A549 (cell line): ENCODE measurements at regions not wholly inside any gene's neighbourhood (a gene's known extent, or its start where the extent isn't known, plus 50 kb on each side); places are given as distances from the start of the nearest gene placed in this dataset.
A peak's percentile ranks its signal among the peaks of the same experiment; 100 is the strongest.

Source experiments
- ATAC-seq, 2 experiments: fragments of 200-7000 bp in 1 of 2; fragments of >200 bp in 1 of 2; cut with Nextera tagmentation in 1 of 2; cut with Tn5 transposase in 1 of 2; 3 replicates each; pipeline versions ENCODE4 v1.8.0 to v1.9.1; 2018 to 2020; ENCODE audit warnings: mild to moderate bottlenecking in 1 of 2, moderate library complexity in 1 of 2
- CTCF ChIA-PET: fragments of 300-600 bp; sonication (Branson Sonifier 250); formaldehyde crosslinking; extraction: SDS; loops from one replicate; lab custom pipeline; 2021; ENCODE audit warnings: antibody characterized with exemption, inconsistent platforms; lab: Yijun Ruan, JAX
- POLR2A ChIA-PET: fragments of 350-600 bp; formaldehyde crosslinking; extraction: SDS; loops from one replicate; lab custom pipeline; 2021; ENCODE audit warnings: antibody characterized with exemption, inconsistent platforms; lab: Yijun Ruan, JAX
- DNase-seq, 2 experiments: peaks; one replicate each; pipeline versions ENCODE4 v3.0.0 to v3.0.0-alpha.2; 2011 to 2016; ENCODE audit warnings: low read depth in 1 of 2, low spot score in 1 of 2
- FAIRE-seq: peaks from 2 replicates; lab custom pipeline; 2011; peaks lifted over from hg19 to GRCh38; lab: Jason Lieb, UNC
- H3K27ac ChIP-seq, 2 experiments: fragments of >200 bp; sonication (Bioruptor Twin); formaldehyde crosslinking; 3 replicates each; pipeline ENCODE4 v1.5.1; 2016 to 2017
- H3K4me1 ChIP-seq: fragments of >200 bp; sonication (Bioruptor Twin); formaldehyde crosslinking; 3 replicates; pipeline ENCODE4 v1.6.1; 2016
- H3K4me2 ChIP-seq: fragments of >200 bp; sonication (Bioruptor Twin); formaldehyde crosslinking; 3 replicates; pipeline ENCODE4 v1.6.1; 2016
- H3K4me3 ChIP-seq: fragments of >200 bp; sonication (Bioruptor Twin); formaldehyde crosslinking; 3 replicates; pipeline ENCODE4 v1.5.1; 2016
- H3K9me3 ChIP-seq: fragments of >200 bp; sonication (Bioruptor Twin); formaldehyde crosslinking; 3 replicates; pipeline ENCODE4 v1.6.1; 2016
- CBX2 ChIP-seq: fragments of 200-600 bp; sonication (generic); IDR thresholded peaks from 2 replicates; pipeline ENCODE4 v1.6.1; 2016; ENCODE audit warnings: low read depth, mild to moderate bottlenecking, borderline replicate concordance
- CBX8 ChIP-seq: fragments of 200-600 bp; sonication (generic); IDR thresholded peaks from 2 replicates; pipeline ENCODE4 v1.6.1; 2016
- EHF ChIP-seq: fragments of 250-450 bp; sonication (Bioruptor Pico); IDR thresholded peaks from 2 replicates; pipeline ENCODE4 v1.5.0; 2020; ENCODE audit warnings: mild to moderate bottlenecking
- ESRRA ChIP-seq: fragments of 150-350 bp; IDR thresholded peaks from 2 replicates; pipeline ENCODE4 v1.6.1; 2014; ENCODE audit warnings: mild to moderate bottlenecking, low read length, borderline replicate concordance
- FOSL2 ChIP-seq, 2 experiments: fragments of 450-650 bp in 1 of 2; fragments of >200 bp in 1 of 2; sonication (Bioruptor Twin) in 1 of 2; formaldehyde crosslinking; IDR thresholded peaks; 2 replicates each; pipeline versions ENCODE4 v1.5.0 to v1.6.1; 2016 to 2020; ENCODE audit warnings: mild to moderate bottlenecking in 1 of 2, moderate library complexity in 1 of 2
- FOXS1 ChIP-seq: fragments of 250-450 bp; sonication (Bioruptor Pico); IDR thresholded peaks from 2 replicates; pipeline ENCODE4 v1.5.0; 2020; ENCODE audit warnings: mild to moderate bottlenecking, moderate library complexity
- GATA3 ChIP-seq: IDR thresholded peaks from 2 replicates; pipeline ENCODE4 v1.6.1; 2012; ENCODE audit warnings: borderline replicate concordance
- JUN ChIP-seq, 2 experiments: fragments of >200 bp; sonication (Bioruptor Twin); formaldehyde crosslinking; IDR thresholded peaks; 2 replicates in 1 of 2; 3 replicates in 1 of 2; pipeline ENCODE4 v1.6.1; 2016 to 2017
- JUNB ChIP-seq: fragments of >200 bp; sonication (Bioruptor Twin); formaldehyde crosslinking; IDR thresholded peaks from 2 replicates; pipeline ENCODE4 v1.6.1; 2016
- MAFK ChIP-seq: fragments of 450-650 bp; IDR thresholded peaks from 2 replicates; pipeline ENCODE4 v1.6.1; 2014; ENCODE audit not compliant: partially characterized antibody
- MAZ ChIP-seq: fragments of 150-350 bp; IDR thresholded peaks from 2 replicates; pipeline ENCODE4 v1.6.1; 2014; ENCODE audit warnings: antibody characterized with exemption, low read depth, low read length, borderline replicate concordance
- NFE2L2 ChIP-seq: fragments of 150-350 bp; conservative IDR thresholded peaks from 2 replicates; pipeline ENCODE4 v1.6.1; 2014; ENCODE audit warnings: low read length
- NPAS2 ChIP-seq: fragments of 250-450 bp; sonication (Bioruptor Pico); IDR thresholded peaks from 2 replicates; pipeline ENCODE4 v1.8.0; 2022; ENCODE audit warnings: mild to moderate bottlenecking, moderate library complexity, borderline replicate concordance
- NR3C1 ChIP-seq: fragments of >200 bp; sonication (Bioruptor Twin); formaldehyde crosslinking; IDR thresholded peaks from 3 replicates; pipeline ENCODE4 v1.6.1; 2017
- PHF8 ChIP-seq: fragments of 200-600 bp; sonication (generic); IDR thresholded peaks from 2 replicates; pipeline ENCODE4 v1.6.1; 2016; ENCODE audit warnings: low read depth, mild to moderate bottlenecking, antibody characterized with exemption, moderate library complexity, borderline replicate concordance
- POLR2A ChIP-seq: IDR thresholded peaks from 2 replicates; pipeline ENCODE4 v1.6.1; 2012; ENCODE audit warnings: mild to moderate bottlenecking, low read length
- RCOR1 ChIP-seq: fragments of 150-350 bp; IDR thresholded peaks from 2 replicates; pipeline ENCODE4 v1.6.1; 2014; ENCODE audit warnings: antibody characterized with exemption, low read length, low read depth
- RFX5 ChIP-seq: fragments of 450-650 bp; IDR thresholded peaks from 2 replicates; pipeline ENCODE4 v1.7.1; 2014; ENCODE audit warnings: antibody characterized with exemption, mild to moderate bottlenecking, moderate library complexity
- SMC3 ChIP-seq: fragments of >200 bp; sonication (Bioruptor Twin); formaldehyde crosslinking; IDR thresholded peaks from 3 replicates; pipeline ENCODE4 v1.6.1; 2018; ENCODE audit warnings: inconsistent platforms
- SREBF2 ChIP-seq: fragments of 450-650 bp; IDR thresholded peaks from 2 replicates; pipeline ENCODE4 v1.6.1; 2014; ENCODE audit warnings: mild to moderate bottlenecking, moderate library complexity
- TFCP2L1 ChIP-seq: fragments of 250-450 bp; sonication (Bioruptor Pico); IDR thresholded peaks from 2 replicates; pipeline ENCODE4 v1.5.0; 2021; ENCODE audit warnings: mild to moderate bottlenecking
- ZFP36 ChIP-seq: fragments of 450-650 bp; IDR thresholded peaks from 2 replicates; pipeline ENCODE4 v1.6.1; 2014; ENCODE audit warnings: borderline replicate concordance; ENCODE audit not compliant: partially characterized antibody
- WGBS: methylation state at CpG from one replicate; pipeline ENCODE4 v1.1.6; 2017; ENCODE audit errors: missing lambda C conversion rate; 5-methylcytosine and 5-hydroxymethylcytosine counted together
- TF ChIP-seq, protein P1 (sequence below): IDR thresholded peaks from 2 replicates; pipeline ENCODE4 v1.6.1; 2012
- TF ChIP-seq, protein P2 (sequence below): fragments of >200 bp; sonication (Bioruptor Twin); formaldehyde crosslinking; IDR thresholded peaks from 2 replicates; pipeline ENCODE4 v1.6.1; 2016
- TF ChIP-seq, protein P3 (sequence below): fragments of >200 bp; sonication (Bioruptor Twin); formaldehyde crosslinking; IDR thresholded peaks from 3 replicates; pipeline ENCODE4 v1.5.1; 2016
- TF ChIP-seq, protein P4 (sequence below): IDR thresholded peaks from 2 replicates; pipeline ENCODE4 v1.6.1; 2012; ENCODE audit warnings: low read depth, borderline replicate concordance

DNA sequence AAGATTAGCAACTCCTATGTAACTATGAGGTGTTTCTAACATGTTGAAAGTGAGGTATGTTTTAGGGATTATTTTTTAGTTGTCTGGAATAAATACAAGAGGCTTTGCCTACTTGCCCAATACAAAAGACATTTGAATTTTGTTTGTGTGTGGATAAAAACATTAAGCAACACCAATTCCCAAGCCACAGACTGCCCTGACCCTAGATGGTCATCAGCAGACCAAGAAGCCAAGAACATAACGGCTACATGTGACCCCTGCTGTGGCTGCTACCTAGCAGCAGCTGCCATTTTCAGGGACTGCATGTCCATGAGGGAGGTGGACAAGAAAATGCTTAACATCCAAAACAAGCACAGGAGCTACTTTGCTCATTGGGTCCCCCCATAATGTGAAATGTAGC lies 70.5 kb upstream of the QRFPR start:
- TF ChIP-seq RFX5 (no peak), MAFK (no peak), CBX2 (no peak), NFE2L2 (no peak), SMC3 (no peak), FOSL2 (IDR thresholded peaks at IDR 0.05) (no peak), FOSL2 (CRISPR knock-in tag; IDR thresholded peaks at IDR 0.05) (no peak), PHF8 (no peak), POLR2A (no peak), ESRRA (no peak)
- TF ChIP-seq, protein P1, sequence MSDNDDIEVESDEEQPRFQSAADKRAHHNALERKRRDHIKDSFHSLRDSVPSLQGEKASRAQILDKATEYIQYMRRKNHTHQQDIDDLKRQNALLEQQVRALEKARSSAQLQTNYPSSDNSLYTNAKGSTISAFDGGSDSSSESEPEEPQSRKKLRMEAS: no peak
- ChIA-PET CTCF (no interaction called here), POLR2A (no interaction called here)
- no peak for FAIRE-seq
- Histone ChIP-seq H3K4me3 (no peak overlapping the region), H3K27ac (no peak overlapping the region), H3K4me1 (peaks cover 8% of the 10 kb centered on the region; the same call in 1 of the 3 replicates), H3K9me3 (no peaks in the 10 kb centered on the region), H3K4me2 (no peak overlapping the region)
- DNase-seq: no peak
- 8% methylated on average over 1 of the region's 1 CpG for WGBS
- ATAC-seq: no peak

DNA sequence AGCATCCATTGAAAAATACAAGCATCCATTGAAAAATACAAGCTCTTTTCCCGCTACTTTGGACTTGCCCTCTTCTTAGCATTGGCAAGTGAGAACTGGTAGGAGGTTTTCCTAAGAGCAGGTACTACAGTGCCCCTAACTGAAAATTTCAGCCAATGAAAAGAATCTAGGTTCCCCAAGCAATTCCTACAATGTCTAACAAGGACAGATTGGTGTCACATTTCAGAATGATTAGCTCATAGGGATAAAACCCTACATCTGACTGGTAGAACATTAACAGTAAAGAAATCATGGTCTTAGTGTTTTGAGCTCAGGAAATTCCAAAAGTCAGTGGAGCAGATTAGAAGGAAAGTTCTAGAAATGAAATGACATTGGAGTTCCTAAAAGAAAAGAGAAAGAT lies 68.6 kb upstream of the QRFPR start:
- 67% methylated on average over 1 of the region's 1 CpG for WGBS

DNA sequence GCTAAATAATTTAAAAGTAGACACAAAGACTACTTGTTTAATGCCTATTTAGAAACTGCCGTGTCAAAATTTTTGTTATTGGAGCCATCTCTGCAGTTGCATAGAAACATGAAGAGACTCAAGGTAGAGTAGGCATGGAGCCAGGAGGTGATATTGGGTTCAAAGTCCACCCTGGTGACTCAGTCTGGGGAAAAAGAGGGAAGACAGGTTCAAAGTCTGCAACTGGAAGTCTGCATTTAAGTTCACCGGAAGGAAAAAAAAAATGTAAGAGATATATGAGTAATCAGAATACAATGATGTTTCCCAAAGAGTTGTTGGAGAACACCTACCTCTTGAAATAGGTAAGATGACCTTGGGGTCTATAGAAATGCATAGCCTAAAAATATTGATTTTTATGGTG lies 67.4 kb upstream of the QRFPR start:
- H3K4me3 ChIP-seq: no peak overlapping the region
- ATAC-seq (no peak), DNase-seq (peak in 1 of 2 experiments; percentile 35), FAIRE-seq (no peak)
- no peak overlapping the region for H3K27ac ChIP-seq
- WGBS: 7% methylated on average over 2 of the region's 2 CpGs
- H3K4me1 ChIP-seq: peaks cover 8% of the 10 kb centered on the region; the same call in 1 of the 3 replicates
- ChIA-PET POLR2A (no interaction called here), CTCF (no interaction called here)
- TF ChIP-seq JUN (IDR thresholded peaks at IDR 0.05): no peak
- TF ChIP-seq, protein P2, sequence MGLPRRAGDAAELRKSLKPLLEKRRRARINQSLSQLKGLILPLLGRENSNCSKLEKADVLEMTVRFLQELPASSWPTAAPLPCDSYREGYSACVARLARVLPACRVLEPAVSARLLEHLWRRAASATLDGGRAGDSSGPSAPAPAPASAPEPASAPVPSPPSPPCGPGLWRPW: no peak
- TF ChIP-seq RCOR1: no peak
- TF ChIP-seq ZFP36: no peak
- no peak for TF ChIP-seq JUNB
- TF ChIP-seq CBX8: no peak
- TF ChIP-seq NPAS2 (CRISPR knock-in tag): no peak
- H3K4me2 ChIP-seq: peak overlapping the region; percentile 32; the same call in 1 of the 3 replicates
- H3K9me3 ChIP-seq: no peaks in the 10 kb centered on the region

More for the DNA sequence above, 68.6 kb upstream of the QRFPR start:
- Histone ChIP-seq H3K9me3 (no peaks in the 10 kb centered on the region), H3K4me1 (peaks cover 8% of the 10 kb centered on the region; the same call in 1 of the 3 replicates), H3K4me2 (no peak overlapping the region), H3K27ac (no peak overlapping the region), H3K4me3 (no peak overlapping the region)
- DNase-seq (no peak), FAIRE-seq (no peak), ATAC-seq (no peak)
- TF ChIP-seq MAFK: no peak
- TF ChIP-seq CBX2: no peak
- TF ChIP-seq CBX8: no peak
- no peak for TF ChIP-seq ZFP36
- TF ChIP-seq TFCP2L1: no peak
- POLR2A ChIA-PET: no interaction called here
- CTCF ChIA-PET: no interaction called here

DNA sequence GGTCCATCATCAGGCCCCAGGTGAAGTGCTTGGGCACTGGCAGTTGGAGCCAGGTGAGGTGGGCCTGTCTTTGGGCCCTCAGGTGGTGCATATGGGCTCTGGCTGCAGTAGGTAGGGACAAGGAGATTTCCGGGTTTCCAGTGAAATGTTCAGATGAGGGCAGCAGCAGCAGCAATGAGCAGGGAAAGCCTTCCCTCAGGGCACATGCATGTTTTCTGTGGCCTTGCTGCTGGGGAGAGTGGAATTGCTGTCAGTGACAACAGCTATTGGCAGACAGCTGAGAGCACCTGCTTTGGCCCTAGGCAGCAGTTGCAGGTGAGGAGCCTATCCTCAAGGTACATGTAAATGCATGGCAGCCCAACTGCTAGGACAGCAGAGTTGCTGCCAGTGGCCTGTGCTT lies 58.9 kb upstream of the QRFPR start:
- H3K4me3 ChIP-seq: no peak overlapping the region
- TF ChIP-seq NFE2L2 (no peak), FOXS1 (no peak), SREBF2 (no peak), SMC3 (no peak), EHF (CRISPR knock-in tag) (no peak), NPAS2 (CRISPR knock-in tag) (no peak), GATA3 (no peak), NR3C1 (no peak), MAZ (no peak)
- TF ChIP-seq, protein P3, sequence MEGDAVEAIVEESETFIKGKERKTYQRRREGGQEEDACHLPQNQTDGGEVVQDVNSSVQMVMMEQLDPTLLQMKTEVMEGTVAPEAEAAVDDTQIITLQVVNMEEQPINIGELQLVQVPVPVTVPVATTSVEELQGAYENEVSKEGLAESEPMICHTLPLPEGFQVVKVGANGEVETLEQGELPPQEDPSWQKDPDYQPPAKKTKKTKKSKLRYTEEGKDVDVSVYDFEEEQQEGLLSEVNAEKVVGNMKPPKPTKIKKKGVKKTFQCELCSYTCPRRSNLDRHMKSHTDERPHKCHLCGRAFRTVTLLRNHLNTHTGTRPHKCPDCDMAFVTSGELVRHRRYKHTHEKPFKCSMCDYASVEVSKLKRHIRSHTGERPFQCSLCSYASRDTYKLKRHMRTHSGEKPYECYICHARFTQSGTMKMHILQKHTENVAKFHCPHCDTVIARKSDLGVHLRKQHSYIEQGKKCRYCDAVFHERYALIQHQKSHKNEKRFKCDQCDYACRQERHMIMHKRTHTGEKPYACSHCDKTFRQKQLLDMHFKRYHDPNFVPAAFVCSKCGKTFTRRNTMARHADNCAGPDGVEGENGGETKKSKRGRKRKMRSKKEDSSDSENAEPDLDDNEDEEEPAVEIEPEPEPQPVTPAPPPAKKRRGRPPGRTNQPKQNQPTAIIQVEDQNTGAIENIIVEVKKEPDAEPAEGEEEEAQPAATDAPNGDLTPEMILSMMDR: no peak
- TF ChIP-seq, protein P4, sequence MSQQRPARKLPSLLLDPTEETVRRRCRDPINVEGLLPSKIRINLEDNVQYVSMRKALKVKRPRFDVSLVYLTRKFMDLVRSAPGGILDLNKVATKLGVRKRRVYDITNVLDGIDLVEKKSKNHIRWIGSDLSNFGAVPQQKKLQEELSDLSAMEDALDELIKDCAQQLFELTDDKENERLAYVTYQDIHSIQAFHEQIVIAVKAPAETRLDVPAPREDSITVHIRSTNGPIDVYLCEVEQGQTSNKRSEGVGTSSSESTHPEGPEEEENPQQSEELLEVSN: no peak
- TF ChIP-seq, all 56 proteins: peak for 0
- Histone ChIP-seq H3K27ac (no peak overlapping the region), H3K4me2 (no peak overlapping the region), H3K4me1 (no peaks in the 10 kb centered on the region), H3K9me3 (no peaks in the 10 kb centered on the region; the same call in 2 of the 3 replicates)
- WGBS: no CpG with 5 or more reads among the region's 1 CpG
- no peak for FAIRE-seq
- DNase-seq: no peak
- ATAC-seq: no peak
- ChIA-PET CTCF (no interaction called here), POLR2A (no interaction called here)
